A673 (cell line): ENCODE measurements at regions not wholly inside any gene's neighbourhood (a gene's known extent, or its start where the extent isn't known, plus 50 kb on each side); places are given as distances from the start of the nearest gene placed in this dataset.

ENCODE experiments used
- CTCF ChIP-seq: fragments of 300-800, 200-600 bp; sonication (generic); conservative IDR thresholded peaks from 2 replicates; pipeline ENCODE4 v1.5.1; 2017; ENCODE audit warnings: low read depth, mild to moderate bottlenecking, antibody characterized with exemption, low read length, moderate library complexity, mixed read lengths
- EZH2 ChIP-seq: fragments of 200-600 bp; sonication (generic); IDR thresholded peaks from 2 replicates; pipeline ENCODE4 v1.6.1; 2017; ENCODE audit warnings: borderline replicate concordance, low read depth, mild to moderate bottlenecking, mixed read lengths, antibody characterized with exemption, low read length; ENCODE audit not compliant: poor library complexity, severe bottlenecking

- TF ChIP-seq EZH2, result no peak
- no peak for TF ChIP-seq CTCF
Observed at GRCh38 chr21:8993284-8993942, 1528.0 kb upstream of the TPTE start.
